HG03039 (cell line): ENCODE measurements at regions not wholly inside any gene's neighbourhood (a gene's known extent, or its start where the extent isn't known, plus 50 kb on each side); places are given as distances from the start of the nearest gene placed in this dataset.

ENCODE experiments used
- ATAC-seq: cut with Tn5 transposase; IDR thresholded peaks from one replicate; pipeline ENCODE4 v1.9.1; 2021; ENCODE audit warnings: mild to moderate bottlenecking, moderate library complexity; ENCODE audit not compliant: unreplicated experiment

DNA sequence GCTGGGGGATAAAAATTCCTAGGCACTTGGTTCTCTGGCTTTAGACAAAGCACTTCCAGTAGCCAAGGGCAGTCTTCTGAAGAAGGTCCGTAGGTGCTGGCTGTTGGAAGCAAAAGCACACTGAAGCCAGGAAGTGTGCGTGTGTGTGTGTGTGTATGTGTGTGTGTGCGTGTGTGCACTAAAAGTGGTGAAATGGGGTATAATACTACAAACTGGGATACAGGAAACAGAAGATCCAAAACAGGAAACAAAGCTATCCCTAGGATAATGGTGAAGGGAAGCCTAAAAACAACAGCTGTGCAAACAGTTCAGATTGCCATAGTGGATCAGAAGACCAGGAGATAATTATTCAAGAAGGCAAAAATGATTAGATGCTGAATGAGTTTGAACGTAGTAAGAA is 103.4 kb downstream of the IL20RB start:
- no peak for ATAC-seq

DNA sequence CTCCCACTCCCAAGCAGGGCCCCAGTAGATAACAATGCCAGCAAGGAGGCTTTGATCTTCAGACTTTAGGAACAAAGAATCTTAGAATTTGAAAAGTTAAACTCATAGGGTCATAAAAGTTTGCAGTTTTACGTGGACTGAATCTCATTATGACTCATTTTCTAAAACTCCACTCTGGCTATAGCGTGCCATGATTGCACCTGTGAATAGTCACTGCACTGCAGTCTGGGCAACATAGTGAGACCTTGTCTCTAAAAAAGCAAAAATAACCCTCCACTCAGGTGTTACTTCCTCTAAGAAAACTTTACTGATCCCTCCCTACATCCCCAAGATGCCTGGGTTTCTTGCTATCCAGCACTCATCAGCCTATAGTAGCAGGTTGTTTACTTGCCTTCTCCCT is 104.5 kb downstream of the IL20RB start:
- peak; percentile 91 for ATAC-seq

DNA sequence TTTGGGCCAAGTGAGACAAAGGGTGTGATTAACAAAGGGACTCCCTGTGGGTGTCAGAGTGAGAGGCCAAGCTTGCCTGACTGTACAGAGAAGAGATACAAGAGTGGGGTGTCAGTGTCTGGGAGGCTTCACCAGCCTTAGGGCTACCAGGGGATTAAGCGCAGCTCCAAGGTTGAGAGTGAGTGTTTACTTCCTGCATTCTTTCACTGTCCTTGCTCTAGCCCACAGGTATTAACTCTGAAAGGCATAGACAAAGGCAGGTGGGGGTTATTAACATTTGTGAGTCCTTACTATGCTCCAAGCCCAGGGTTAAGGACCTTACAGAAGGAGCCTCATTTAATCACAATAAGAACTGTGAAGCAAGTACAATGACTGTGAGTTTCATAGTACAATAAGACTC is 107.6 kb downstream of the IL20RB start:
- no peak for ATAC-seq

DNA sequence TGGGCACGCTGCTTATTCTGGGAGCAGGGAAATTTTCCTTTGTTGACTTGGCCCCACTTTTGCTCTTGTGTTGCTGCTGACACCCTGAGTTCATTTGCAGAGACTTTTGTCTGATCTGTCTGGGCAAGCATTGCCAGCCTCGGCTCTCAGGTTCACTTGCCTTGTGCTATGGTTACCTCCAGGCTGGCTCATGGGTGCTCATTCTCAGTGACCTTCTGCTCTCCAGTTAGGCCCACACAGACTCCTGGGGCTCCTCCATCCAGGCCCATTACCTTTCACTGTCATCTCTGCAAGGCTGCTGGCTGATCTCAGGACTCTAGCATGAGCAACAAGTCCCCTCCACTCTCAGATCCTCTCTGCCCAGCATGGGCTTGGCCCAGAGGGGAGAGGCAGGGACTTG is 108.3 kb downstream of the IL20RB start:
- no peak for ATAC-seq

DNA sequence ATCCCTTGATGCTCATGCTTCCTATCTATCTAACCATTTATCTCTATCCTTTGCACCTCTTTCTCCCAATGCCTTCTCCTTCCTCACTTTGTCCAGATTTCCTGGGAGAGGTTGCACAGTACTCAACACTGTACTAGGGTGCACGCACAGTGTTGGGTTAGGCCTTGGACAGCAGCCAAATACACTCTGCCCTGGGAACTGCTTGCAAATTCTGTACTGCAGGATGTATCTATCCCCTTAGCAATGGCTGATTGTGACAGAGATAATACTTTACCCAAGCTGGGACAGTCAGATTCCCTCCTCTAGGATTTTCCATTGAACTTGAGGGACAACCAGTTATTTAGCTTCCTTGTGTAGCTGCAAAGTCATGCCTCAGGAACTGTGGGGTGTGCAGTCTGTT is 113.3 kb downstream of the IL20RB start:
- no peak for ATAC-seq

DNA sequence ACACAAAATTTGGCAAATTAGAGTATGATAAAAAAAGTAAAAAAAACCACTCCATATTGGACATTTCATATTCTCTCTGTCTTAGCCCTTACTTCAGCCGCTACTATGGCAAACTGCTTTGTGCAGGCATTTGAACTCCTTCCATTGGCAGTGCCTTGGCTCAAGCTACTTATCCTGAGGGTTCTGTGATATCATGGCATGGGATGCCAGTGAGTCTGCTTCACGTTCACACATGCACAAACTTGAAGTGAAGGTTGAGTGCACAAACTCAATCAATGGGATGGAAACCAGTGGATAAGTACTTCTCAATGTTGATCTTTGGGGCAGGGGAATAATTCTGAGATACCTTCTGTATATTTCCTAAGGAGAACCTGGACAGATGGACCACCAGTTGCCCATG is 117.2 kb downstream of the IL20RB start:
- ATAC-seq: no peak

DNA sequence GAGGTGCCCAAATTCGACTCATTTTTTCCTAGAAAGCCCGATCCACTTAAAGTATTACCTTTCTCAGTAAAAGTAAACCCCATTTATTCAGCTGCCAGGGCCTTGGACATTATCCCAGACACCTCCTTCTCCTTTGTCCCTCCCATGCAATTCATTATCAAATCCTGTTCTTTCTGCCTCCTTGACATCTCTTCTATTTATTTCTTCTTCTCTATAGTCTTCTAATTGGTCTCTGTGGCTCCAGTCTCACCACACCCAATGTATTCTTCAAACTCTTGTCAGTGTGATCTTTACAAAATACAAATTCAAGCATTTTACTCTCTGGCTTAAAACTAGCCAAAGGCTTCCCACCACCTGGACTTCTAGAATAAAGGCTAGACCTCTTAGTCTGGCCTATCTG is 120.3 kb downstream of the IL20RB start:
- no peak for ATAC-seq

DNA sequence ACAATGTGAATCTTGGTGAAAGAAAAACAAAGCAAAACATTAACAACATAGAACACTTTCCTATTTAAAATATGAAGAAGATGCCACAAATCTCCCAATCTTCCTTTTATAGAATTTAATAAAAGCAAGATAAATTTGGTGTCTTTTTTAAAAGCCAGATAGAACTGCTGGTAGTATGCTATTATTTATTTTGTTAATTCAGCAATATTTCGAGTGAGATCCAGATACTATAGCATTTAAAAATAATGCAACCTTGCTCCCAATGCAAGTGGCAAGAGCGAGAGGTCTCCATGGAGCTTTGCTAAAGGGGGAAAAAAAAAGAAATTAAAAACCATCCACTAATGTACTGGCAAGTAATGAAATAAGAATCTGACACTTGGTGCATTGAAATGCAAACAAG is 121.8 kb downstream of the IL20RB start:
- no peak for ATAC-seq

DNA sequence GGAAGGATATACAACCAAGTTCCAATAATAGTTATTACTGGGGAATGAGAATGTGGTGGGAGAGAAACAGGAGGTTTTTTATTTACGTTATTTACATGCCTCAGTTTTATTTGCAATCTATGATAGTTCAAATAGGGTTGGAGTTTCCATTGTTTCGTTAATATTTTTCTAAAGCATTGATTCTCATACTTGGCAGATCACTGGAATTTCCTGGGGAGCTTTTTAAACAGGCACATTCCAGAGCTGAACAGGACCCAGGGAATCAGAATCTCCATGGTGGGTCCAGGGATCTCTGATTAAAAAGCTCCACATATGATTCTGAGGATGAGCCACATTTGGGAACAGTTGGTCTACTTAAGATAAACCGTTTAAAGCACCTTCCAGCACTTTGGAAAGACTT is 123.9 kb downstream of the IL20RB start:
- no peak for ATAC-seq

DNA sequence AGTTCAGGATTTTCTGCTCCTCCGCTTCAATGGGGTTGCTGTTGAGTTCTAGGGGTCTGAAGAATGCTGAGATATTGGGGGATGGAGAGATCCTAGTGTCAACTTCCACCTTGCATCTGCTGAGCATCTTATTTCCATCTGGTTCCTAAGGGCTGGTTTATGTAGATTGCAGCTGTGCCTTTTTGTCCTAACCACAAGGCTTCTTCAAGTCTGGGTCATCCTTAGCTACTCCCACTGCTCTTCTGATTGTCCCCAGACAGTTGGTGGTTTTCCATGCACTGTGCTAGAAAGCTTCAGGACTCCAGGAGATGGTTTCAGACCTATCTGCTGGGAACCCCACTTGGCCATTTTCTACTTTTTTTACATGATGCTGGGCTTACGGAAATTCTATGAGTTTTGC is 125.0 kb downstream of the IL20RB start:
- ATAC-seq: no peak

DNA sequence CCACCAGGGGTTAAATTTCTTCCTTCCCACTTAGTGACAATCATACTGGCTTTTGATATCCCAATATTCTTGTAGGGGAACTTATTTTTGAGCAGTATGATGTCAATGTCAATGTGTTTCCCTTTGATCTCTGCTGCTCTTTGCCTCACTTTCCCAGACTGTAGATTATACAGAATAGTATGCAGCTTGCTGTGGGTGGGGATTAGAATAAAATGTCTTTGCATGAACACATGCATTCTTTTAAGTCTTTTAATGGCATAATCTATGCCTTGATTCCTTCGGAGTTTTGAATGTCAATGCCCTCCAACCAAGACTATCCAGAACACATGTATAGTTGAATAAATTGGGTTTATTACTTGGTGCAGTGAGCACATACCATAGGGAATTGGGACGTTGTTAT is 125.5 kb downstream of the IL20RB start:
- ATAC-seq: no peak

DNA sequence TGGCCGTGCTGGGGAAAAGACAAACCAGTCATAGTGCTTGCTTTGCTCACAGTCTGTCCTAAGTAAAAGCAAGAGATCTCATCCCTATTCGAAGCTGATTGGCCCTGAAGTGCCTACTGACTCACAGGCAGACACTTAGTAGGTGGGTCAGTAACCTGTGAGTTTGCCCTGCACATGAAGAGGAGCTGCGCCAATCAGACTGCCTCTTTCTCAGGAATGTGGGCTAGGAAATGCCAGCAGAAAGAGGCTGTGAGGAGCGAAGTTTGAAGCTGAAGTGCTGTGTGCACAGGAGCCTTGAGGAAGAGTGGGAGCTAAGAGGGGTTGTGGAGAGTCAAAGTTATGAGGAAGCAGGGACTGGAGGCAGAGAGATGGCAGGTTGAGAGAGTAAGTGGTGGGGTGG is 126.8 kb downstream of the IL20RB start:
- no peak for ATAC-seq

DNA sequence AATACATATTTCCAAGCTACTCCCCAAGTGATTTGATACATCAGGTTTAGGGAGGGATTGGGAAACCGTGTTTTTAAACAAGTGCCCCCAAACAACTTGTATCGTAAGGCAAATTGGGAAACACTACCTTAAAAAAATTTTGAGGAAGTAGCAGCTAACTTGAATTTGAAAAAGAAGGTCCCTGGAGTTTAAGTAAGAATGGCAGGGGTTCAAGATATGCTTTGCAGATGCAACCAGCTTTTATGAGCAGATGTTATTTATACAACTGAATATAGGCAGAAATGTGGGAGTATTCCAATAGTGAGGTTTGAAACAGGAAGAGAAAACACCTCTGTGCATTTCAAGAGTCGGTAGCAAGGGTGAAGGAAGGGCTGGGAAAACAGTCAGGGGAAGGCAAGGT is 139.6 kb downstream of the IL20RB start:
- no peak for ATAC-seq

DNA sequence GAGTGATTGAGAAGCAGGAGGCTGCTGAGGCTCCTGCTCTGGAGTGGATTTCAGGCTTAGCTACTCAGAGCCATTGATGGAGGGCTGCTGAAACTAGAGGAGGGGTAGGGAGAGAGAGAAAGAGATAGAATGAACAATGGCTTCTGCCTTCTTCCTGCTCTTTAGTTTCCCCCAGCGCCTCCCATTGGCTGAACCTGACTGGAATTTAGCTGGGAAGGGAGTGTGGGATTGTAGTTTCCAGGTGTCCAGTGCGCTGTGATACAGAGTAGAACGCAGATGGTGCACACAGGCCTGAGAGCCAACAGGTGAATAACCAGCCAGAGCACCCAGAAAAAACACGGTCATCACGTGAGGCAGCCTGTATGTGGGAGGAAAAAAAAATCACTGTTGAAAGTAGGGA is 140.1 kb downstream of the IL20RB start:
- no peak for ATAC-seq

DNA sequence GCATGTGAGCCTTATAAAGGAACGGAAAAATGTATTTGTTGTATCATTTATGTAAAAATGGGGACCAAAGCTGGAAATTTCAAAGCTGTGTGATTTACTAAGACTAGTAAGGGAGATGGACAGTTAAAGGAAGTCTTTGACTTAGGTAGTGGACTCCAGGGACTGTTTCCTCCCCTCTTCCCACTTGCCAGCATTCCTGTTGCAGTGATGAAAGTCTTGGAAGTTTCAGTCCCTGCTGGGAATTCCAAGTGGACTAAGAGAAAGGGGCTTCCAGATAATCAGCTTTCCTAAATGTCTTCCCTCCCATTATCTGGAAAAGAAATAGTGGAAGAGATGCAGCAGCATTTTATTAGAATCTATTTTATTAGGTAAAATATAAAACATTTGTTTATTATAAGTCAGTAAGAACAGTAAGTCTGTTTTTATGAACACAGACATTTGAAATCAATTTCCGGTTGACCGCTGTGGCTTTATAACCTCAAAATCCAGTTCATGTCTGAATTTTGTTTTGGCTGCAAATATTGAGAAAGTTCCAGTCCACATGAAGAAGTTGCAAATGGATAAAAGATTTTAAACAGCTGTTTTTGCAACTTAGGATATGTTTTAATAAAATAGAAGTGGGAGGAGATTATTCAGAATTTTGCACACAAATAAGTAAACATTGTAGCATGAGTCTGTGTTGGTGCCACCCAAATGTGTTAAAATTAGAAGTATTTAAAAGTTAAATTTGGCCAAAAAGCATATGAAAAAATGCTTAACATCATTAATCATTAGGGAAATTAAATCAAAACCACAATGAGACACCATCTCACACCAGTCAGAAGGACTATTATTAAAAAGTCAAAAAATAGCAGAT is 141.8 kb downstream of the IL20RB start:
- no peak for ATAC-seq

DNA sequence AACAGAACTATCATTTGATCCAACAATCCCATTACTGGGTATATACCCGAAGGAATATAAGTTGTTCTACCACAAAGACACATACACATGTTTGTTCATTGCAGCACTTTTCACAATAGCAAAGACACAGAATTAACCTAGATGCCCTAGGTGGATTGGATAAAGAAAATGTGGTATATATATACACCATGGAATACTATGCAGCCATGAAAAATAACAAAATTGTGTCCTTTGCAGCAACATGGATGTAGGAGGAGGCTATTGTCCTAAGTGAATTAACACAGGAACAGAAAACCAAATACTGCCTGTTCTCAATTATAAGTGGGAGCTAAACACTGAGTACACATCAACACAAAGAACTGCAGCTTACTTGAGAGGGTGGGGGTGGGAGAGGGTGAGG is 142.5 kb downstream of the IL20RB start:
- no peak for ATAC-seq

DNA sequence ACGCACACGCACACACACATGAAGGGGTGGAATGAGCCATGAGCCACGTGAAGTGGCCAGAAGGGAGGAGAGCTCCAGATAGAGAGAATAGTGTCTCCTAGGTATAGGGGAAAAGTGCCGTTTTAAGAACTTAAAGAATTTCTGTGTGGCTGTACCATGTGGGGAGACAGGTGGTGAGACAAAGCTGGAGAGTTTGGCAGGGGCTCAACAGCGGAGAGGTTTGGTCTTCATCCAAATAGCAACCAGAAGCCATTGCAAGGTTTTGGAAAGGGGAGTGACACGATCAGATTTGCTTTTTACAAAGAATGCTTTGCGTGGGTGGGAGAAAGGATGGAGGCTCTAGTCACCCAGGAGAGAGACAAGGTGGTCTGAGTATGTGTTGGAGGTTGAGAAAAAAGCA is 146.0 kb downstream of the IL20RB start:
- ATAC-seq: no peak

DNA sequence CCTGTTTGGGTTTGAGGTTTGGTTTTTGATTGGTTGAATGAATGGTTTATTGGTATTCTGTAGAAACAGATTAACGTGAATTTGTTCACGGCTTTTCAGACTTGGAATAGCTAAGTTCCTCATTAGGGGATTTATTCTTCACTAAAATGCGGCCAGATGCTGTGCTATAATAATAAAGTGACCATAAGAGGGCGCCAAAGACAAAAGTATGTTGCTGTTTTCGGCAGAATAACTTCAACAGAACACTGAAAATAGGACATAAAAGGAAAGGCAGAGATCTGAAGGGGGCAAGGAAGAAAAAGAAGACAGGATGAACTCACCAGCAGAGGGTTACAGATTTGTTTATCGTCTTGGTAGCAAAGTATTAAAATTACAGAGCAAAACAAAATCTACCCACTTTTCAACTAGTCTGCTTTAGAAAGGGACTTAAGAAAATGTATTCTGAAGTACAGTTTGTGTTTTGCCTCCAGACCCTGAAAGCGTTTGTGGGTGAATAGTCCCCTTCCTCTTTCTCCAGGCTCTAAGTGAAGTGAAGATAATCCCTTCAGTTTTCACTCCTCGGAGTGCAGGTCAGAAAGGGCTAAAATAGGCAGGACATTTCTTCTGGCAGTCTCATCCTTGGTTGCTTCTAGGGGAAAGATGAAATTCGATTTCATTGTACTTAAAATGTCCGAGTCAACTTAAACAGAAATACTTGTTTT is 147.6 kb downstream of the IL20RB start:
- no peak for ATAC-seq

DNA sequence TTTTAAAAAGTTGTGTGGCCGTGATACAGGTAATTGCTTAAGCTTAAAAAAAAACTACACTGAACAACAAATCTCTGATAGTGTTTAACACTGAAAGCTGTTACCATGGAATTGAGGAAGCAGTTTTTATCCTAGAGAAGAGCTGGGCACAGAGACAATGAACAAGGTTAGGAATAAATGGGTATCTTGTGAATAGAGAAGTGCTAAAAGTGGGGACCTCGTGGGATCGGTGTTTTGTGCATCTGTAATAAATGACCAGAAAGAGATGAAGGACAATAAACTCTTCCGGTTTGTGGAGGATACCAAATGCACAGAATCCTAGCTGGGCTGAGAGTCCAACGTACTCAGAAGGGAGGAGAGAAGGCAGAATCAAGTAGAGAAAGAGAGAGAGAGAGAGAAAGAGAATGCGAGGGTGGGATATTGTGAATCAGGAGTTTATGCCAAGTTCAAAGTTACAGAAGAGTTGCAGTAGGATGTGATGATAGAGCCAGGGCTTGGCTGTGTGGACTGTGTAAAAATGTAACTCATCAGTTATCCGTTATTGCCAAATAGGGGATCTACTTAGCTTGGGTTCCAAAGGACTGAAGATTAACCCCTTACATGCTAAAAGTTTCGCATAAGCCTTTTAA is 148.9 kb downstream of the IL20RB start:
- ATAC-seq: no peak

DNA sequence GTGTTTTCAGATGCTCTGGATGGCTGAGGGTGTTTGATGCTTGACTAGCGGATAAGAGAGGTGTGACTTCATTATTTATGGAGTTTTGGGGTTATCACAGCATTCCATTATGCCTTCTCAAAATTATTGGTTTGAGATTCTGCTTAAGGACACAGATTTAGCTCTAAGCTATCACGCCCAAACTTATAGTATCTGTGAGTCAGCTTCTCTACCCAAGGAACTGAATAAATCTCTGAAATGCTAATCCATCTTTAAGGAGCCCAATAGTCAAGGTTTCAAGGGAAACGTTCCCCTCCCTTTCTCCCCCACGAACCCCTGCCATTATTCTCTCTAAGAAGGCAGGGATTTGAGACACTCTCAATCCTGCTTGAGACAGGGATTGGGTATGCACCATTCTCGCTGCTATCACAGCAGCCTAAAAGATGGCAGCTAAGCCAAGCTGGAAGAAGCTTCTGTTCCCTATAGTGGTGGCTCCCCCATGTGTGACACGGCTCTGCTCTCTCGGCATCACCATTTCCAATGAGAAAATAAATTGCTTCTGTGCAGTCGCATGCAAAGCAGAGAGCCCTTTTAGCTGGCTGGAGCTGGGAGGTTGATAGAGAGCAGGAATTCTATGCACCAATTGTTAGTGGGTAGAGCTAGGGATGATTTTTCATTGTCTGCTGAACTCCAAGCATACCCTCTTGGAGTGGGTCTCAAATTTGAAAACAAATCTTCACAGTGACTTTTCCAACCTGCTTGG is 151.1 kb downstream of the IL20RB start:
- no peak for ATAC-seq

DNA sequence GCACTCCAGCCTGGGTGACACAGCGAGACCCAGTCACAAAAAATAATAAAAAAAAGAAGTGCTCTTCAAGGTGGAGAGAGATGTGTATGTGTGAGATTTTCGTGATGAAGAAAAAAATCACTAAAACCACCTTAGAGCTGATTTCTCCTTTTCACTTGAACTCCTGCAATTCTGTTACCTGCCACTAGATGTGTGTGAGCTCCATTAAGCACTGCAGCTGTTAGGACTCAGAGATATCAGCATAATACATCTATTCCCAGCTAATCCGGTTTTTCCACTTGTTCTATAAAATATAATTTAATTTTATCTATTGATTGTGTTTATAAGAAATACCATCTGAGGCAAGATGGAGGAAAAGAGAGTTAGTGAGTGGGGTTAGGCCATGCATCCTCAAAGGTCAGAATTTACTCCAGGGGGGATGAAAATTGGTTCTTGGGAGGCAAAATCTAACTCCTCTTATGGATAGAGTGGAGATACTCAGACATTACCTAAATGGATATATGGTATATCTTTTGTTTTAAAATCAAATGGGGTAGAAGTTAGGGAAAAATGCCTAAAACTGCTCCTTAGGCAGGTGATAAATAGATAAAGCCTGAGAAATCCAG is 152.7 kb downstream of the IL20RB start:
- peak; percentile 67 for ATAC-seq
